ENCODE measurements at regions not wholly inside any gene's neighbourhood (a gene's known extent, or its start where the extent isn't known, plus 50 kb on each side); places are given as distances from the start of the nearest gene placed in this dataset.
"Not testable (repeated sequence)": the region's sequence is repeated elsewhere in the genome, so short reads cannot be mapped to it uniquely, and the experiment has no call there.

DNA sequence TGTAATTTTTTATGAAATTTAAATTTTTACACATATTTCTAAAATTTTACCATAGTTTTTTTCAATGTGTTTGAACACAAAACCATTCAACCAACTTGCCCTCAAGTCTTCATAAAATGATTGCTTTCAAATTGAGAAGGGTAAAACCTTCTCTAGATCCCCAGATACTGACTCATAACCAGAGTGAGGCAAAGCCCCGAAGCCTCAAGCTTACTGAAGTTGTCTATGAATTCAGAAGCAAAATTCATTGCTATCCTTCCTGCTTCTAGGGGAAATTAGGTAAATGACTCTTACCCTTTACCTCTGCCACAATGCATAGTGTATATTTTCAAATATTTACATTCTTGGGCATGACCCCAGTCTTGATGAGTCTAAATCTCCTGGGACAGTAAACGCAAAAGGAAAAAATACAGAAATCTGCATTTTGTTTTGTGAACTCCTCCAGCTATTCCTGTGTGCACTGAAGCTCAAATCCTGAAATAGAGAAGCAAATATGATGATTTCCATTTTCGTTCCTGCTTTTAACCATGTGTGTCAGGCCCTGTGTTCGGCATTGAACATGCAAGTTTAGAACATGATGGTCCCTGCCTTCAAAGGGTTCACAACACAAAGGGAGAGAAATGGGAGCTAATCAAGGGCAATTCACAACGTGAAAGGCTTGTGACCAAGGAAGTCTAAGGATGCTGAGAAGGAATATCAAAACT is 246.3 kb downstream of the SUCLG1 start:
- DNase-seq: no peak

DNA sequence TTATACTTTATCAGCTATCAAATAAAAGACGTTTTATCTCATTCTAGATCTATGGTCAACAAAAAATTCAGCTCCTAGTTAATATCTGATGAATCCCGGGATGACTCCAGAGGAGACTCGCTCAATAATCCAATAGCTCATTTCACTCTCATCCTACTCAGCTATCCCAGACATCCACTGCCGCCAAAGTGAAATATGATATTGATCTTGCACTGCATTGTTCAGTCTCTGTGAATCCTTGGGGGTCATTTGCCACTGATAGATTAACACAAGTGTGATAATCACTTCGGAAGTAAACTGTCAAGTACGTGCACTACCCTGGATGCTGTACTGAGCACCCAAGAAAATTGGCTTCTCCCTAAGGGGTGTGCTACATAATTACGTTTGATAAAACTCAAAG is 249.1 kb downstream of the SUCLG1 start:
- DNase-seq: no peak

DNA sequence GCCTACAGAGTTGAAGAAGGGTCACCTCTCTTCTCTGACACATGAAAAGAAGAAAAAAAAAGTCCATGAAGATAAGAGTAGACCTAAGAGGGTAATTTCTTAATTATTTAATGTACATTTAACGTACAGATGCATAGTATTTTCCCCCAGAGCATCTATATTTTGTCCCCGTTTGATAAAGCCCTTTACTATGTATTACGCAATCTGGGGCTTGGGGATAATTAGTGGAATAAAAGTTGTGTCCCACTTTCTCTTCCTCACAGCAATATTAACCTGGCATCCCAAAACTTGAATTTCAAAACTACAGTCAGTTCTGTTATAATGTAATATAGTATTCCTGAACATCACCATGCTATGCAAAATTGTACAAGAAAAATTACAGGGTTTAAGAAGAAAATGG is 254.1 kb downstream of the SUCLG1 start:
- DNase-seq: no peak

GRCh38 chr2:84202166-84202565 is 256.9 kb downstream of the SUCLG1 start:
- DNase-seq: no peak

DNA sequence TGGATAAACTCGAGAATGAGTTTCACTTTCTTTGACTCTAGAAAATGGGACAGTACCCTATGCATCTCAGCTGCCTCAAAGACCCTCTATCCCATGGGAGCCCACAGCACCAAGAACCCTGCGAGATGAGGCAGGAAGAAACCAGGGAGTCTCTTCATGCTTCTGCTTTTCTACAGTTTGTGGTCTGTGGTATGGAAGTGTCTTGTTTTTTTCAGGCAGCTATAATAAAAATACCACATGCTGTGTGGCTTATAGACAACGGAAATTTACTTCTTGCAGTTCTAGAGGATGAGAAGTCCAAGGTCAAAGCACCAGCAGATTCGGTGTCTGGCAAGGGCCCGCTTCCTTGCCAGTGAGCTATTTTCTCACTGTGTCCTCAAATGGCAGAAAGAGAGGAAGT is 257.9 kb downstream of the SUCLG1 start:
- peak; percentile 85 to 87 for DNase-seq

- DNase-seq: no peak
Measured at GRCh38 chr2:84197901-84198300, 261.2 kb downstream of the SUCLG1 start.

- DNase-seq: no peak
Measured at GRCh38 chr2:84194949-84195644, 264.0 kb downstream of the SUCLG1 start.

GRCh38 chr2:84194181-84194580 is 264.9 kb downstream of the SUCLG1 start:
- DNase-seq: no peak

- no peak for DNase-seq
Measured at GRCh38 chr2:84187258-84187657, 271.8 kb downstream of the SUCLG1 start.

DNA sequence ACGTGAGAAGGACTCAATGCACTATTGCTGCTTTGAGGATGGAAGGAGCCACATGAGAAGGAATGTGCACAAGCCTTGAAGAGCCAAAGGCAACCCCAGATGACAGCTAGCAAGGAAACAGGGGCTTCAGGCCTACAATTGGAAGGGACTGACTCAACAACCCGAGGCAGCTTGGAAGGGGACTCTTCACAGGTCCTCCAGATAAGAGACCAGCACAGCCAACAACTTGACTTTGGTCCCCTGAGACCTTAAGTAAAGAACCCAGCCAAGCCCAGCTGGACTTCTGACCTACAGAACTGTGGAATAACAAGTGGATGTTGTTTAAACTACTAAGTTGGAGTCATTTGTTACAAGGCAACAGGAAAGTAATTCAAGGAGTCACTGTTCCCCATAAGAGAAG is 277.2 kb downstream of the SUCLG1 start:
- DNase-seq: no peak

GRCh38 chr2:84177733-84178132 is 281.3 kb downstream of the SUCLG1 start:
- no peak for DNase-seq

DNA sequence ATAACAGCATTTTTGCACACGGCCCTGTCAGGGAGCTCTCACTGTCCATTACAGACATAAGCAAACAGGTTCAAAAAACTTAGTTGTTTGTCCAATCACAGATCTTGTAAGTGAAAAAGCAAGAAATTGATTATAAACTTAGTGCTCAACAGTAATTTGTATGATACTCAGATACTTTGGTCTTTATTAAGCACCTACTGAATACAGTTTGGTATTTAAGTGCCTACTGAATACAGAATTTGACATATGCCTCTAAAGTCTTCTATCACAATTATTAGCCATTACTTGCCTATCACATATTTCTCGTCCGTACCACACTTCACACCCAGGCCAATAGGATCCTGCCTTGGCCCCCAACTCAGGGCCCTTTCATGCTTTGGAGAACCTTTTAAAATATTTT is 283.1 kb downstream of the SUCLG1 start:
- no peak for DNase-seq

- no peak for DNase-seq
Measured at GRCh38 chr2:84175340-84175739, 283.7 kb downstream of the SUCLG1 start.

GRCh38 chr2:84173041-84173440 is 286.0 kb downstream of the SUCLG1 start:
- no peak for DNase-seq

DNA sequence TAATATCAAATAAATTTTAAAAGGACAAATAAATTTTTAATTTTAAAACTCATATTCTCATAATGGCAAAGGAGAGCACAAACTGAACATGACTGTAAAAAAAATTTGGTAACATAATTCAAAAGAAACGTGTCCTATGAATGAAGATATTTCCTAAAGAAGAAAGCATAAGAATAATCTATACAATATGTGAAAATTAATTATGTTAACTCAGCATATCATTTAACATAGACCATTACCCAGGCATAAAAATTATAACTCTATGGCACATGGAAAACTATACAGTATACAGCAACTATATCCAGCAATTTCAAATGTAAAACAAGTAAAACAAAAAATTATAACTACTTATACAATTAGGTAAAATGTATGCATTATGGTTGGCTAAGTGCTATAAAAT is 288.1 kb downstream of the SUCLG1 start:
- DNase-seq: no peak

DNA sequence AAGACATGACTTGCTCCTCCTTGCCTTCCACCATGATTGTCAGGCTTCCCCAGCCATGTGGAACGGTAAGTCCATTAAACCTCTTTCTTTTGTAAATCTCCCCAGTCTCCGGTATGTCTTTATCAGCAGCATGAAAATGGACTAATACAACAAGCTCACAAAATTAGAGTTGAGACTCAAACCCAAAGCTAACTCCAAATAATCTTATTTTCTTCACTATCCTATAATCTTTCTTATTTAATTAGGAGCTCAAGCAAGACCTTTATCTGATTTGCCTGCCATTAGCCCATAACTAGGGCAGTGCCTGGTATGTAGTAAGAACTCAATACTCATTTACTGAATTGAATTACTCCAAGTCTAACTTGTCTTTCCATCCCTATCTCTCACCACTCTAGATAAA is 289.2 kb downstream of the SUCLG1 start:
- no peak for DNase-seq

GRCh38 chr2:84168552-84168951 is 290.5 kb downstream of the SUCLG1 start:
- not testable (repeated sequence) for DNase-seq

GRCh38 chr2:84165256-84165655 is 293.8 kb downstream of the SUCLG1 start:
- no peak for DNase-seq

- no peak for DNase-seq
Measured at GRCh38 chr2:84160453-84160852, 298.6 kb downstream of the SUCLG1 start.

DNA sequence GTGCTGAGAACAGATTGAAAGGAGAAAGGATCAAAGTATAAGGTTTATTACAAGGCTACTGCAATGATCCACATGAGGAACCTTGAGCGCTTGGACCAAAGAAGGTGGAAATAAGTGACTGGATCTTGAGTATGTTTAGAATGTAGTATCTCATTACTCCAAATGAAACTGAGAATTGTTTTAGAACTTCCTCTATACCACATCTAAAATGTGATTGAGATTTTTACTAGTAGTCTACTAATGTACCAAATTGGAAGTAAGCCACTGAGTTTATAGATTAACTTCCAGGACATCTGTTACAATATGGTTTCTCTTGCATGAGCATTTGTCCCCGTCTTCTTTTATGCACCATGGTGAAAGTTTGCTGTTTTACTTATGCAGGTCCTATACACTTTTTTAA is 300.5 kb downstream of the SUCLG1 start:
- DNase-seq: no peak

DNA sequence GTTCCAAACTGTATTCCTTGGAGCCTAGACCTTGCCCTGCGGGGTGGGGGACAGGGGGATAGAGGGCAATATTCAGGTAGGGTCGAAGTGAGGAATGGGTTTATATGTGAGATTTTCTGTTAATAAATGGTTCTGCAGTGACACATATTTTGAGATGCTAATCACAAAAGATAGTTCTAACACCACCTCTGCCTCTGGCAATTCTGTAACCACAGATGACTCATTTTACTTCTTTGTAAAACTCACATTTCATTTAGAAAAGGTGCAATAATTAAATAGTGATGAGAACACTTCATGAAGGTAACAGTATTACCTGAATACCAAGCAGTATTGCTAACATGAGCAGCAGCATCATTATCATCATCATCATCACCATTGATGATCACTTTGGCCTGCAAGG is 306.6 kb downstream of the SUCLG1 start:
- DNase-seq: no peak

DNA sequence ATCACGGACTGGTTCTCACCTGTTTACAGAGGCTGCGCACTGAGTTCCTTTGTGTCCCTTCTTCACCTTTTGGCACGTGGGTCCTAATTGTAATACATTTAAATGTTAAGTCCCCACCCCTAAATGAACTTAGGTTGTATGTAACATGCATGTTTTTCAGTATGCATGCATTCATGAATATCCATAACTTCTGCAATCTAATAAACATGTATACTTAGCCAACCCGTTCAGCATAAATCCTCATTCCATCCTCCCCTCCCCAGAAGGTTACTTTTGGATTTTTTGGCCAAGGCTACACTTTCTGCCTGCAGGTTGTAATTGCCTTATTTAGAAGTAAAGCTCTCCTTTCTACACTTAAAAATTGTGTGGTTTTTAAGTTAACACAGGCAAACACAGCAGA is 314.7 kb downstream of the SUCLG1 start:
- DNase-seq: no peak

- no peak for DNase-seq
Measured at GRCh38 chr2:84137034-84137433, 322.0 kb downstream of the SUCLG1 start.

DNA sequence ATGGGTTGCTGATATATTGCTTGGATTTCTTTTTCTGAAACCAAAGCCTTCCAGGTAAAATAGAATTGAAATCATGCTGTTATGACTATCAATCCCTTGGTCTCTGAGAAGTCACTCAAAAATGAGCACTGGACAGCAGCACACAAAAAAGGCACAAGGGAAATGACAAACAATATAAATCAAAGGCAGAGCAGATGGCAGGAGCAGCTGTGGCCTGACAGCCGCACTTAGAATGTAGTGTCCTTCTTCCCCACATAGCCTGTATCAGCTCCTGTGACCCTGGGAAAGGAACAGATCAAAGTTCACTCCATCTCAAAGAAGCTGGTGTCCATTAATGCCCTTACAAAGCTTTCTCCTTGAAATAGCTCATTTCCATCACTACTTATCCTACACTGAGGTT is 326.7 kb downstream of the SUCLG1 start:
- DNase-seq: no peak

- no peak for DNase-seq
Measured at GRCh38 chr2:84131278-84131830, 327.7 kb downstream of the SUCLG1 start.
